ENCODE measurements at regions not wholly inside any gene's neighbourhood (a gene's known extent, or its start where the extent isn't known, plus 50 kb on each side); places are given as distances from the start of the nearest gene placed in this dataset.

- FAIRE-seq (no peak), DNase-seq (ENCODE audit: low read depth) (no peak)
- Histone ChIP-seq H3K4me3 (ENCODE audit: low read depth, low read length) (no peak overlapping the region), H3K36me3 (ENCODE audit: control insufficient read depth, insufficient read depth, low read length) (no peaks in the 10 kb centered on the region), H3K27me3 (ENCODE audit: control insufficient read depth, insufficient read depth, low read length) (no peaks in the 10 kb centered on the region)
- TF ChIP-seq CTCF (IDR thresholded peaks at IDR 0.05; ENCODE audit: insufficient read depth, low read length, severe bottlenecking), result no peak
Measured at GRCh38 chr10:44153918-44154670, 230.8 kb downstream of the CXCL12 start.

DNA sequence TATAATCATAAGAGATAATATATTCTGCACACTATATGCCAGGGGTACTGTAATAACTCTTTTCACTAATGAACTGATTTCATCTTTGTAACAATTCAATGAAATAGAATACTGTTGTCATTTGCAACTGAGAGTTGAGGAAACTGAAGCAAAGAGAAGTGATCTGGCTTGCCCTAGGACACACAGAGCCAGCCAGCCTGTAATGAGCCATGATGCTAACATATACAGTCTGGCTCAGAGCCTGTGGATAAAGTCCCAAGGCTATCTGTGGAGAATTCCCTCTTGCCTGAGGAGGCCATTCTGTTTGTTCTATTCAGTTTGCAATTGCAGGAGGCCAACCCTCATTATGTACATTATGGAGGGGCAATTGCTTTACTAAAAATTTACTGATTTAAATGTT is 241.3 kb downstream of the CXCL12 start:
- FAIRE-seq (no peak), DNase-seq (ENCODE audit: low read depth) (no peak)
- Histone ChIP-seq H3K4me3 (ENCODE audit: low read depth, low read length) (no peak overlapping the region), H3K36me3 (ENCODE audit: control insufficient read depth, insufficient read depth, low read length) (no peaks in the 10 kb centered on the region), H3K27me3 (ENCODE audit: control insufficient read depth, insufficient read depth, low read length) (no peaks in the 10 kb centered on the region)
- TF ChIP-seq CTCF (IDR thresholded peaks at IDR 0.05; ENCODE audit: insufficient read depth, low read length, severe bottlenecking), result no peak

DNA sequence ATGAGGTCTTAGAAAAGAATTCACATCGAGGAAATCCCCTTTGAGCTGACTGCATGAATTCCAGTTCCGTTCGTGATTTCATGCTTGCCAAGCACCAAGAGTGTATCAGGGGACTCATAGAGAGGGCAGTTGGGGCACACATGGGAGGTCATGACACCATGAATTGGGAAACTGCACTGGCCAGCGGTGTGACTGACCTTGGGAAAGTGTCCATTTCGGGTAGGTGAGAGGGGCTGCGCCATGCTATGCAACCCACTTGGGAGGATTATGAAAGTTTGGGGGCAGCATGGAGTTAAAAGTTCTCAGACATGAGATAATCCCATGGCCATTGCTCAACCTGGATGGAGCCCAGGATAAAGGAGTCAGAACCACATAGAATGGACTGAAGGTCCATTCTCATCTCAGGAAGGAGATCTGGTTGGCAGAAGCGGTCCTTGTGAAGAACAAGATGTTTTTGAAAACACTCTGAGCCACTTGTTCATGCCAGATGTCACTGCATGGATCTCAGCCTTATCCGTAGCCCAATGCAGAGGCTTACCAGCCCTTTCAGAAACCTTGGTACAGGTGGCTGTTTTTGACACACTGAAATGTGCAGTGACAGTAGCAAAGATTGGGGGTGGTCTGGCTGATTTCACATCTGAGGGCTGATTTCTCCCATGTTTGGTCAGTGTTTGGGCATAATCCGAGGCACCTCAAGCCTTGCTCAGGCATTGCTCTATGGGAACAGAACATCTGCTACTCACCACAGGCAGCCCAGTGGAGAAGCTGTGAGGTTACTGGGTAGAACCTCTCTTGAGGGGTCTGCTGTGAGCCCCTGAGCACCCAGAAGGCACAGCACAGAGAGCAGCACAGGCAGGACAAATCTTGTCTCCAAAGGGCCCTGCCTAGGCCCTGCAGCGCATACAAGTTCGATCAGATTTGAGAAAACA is 252.3 kb downstream of the CXCL12 start:
- Histone ChIP-seq H3K36me3 (ENCODE audit: control insufficient read depth, insufficient read depth, low read length) (no peaks in the 10 kb centered on the region), H3K27me3 (ENCODE audit: control insufficient read depth, insufficient read depth, low read length) (no peaks in the 10 kb centered on the region), H3K4me3 (ENCODE audit: low read depth, low read length) (no peak overlapping the region)
- TF ChIP-seq CTCF (IDR thresholded peaks at IDR 0.05; ENCODE audit: insufficient read depth, low read length, severe bottlenecking), result no peak
- DNase-seq (ENCODE audit: low read depth) (no peak), FAIRE-seq (peak; percentile 18)

DNA sequence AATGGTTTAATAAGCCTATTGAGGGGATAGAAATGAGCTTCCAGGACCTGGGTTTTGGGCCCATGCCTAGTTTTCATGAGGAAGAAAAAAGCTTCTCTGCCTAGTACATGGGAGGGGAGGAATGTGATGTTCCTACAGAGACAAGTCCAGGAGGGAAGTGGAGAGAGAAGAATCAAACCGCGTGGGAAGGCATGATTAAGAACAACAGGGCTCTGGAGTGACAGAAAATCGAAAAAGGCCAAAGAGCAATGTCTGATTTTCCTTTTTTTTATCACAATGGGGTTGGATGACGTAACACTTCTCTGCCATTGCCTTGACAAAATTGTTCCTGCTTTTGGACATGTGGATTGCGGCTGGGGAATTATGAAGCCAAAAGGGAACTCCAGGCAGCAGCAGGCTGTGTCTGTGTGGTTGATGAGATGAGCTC is 258.6 kb downstream of the CXCL12 start:
- no peak for DNase-seq (ENCODE audit: low read depth)
- H3K4me3 ChIP-seq (ENCODE audit: low read depth, low read length), result no peak overlapping the region
- TF ChIP-seq CTCF (IDR thresholded peaks at IDR 0.05; ENCODE audit: insufficient read depth, low read length, severe bottlenecking), result no peak
- H3K36me3 ChIP-seq (ENCODE audit: control insufficient read depth, insufficient read depth, low read length), result no peaks in the 10 kb centered on the region
- no peak for FAIRE-seq
- H3K27me3 ChIP-seq (ENCODE audit: control insufficient read depth, insufficient read depth, low read length), result no peaks in the 10 kb centered on the region

- no peak for TF ChIP-seq CTCF (IDR thresholded peaks at IDR 0.05; ENCODE audit: insufficient read depth, low read length, severe bottlenecking)
- Histone ChIP-seq H3K27me3 (ENCODE audit: control insufficient read depth, insufficient read depth, low read length) (no peaks in the 10 kb centered on the region), H3K4me3 (ENCODE audit: low read depth, low read length) (no peak overlapping the region), H3K36me3 (ENCODE audit: control insufficient read depth, insufficient read depth, low read length) (no peaks in the 10 kb centered on the region)
- no peak for DNase-seq (ENCODE audit: low read depth)
- no peak for FAIRE-seq
Measured at GRCh38 chr10:44125879-44126278, 259.0 kb downstream of the CXCL12 start.

All from bronchial epithelial cell (primary cell).